ENCODE measurements at regions not wholly inside any gene's neighbourhood (a gene's known extent, or its start where the extent isn't known, plus 50 kb on each side); places are given as distances from the start of the nearest gene placed in this dataset.

GRCh38 chr4:175350246-175350645 lies 432.1 kb downstream of the ADAM29 start:
- ATAC-seq (ENCODE audit: low read depth in 2 of 2), result no peak
- no peak overlapping the region for H3K27ac Mint-ChIP-seq
- no peaks in the 10 kb centered on the region for H3K36me3 Mint-ChIP-seq
- H3K27me3 ChIP-seq (ENCODE audit: control insufficient read depth, insufficient read depth, low read length), result no peaks in the 10 kb centered on the region
- no peaks in the 10 kb centered on the region for H3K4me1 Mint-ChIP-seq
- no peaks in the 10 kb centered on the region for H3K4me1 ChIP-seq (ENCODE audit: control insufficient read depth, insufficient read depth, low read length, poor library complexity, severe bottlenecking)
- no peak overlapping the region for H3K4me3 Mint-ChIP-seq
- H3K27me3 Mint-ChIP-seq, result no peaks in the 10 kb centered on the region
- H3K36me3 ChIP-seq (ENCODE audit: control insufficient read depth, insufficient read depth, low read length), result no peaks in the 10 kb centered on the region
- H3K9me3 ChIP-seq (ENCODE audit: control insufficient read depth in 2 of 2, low read length in 2 of 2), result no peaks in the 10 kb centered on the region
- H3K9me3 Mint-ChIP-seq, result peaks cover 1 to 21% (median 6%) of the 10 kb centered on the region in 7 donors
- no peak overlapping the region for H3K27ac ChIP-seq (ENCODE audit: insufficient read depth, low read length, poor library complexity, severe bottlenecking)
- DNase-seq, result no peak
- H3K4me3 ChIP-seq (ENCODE audit: low read depth, low read length), result no peak overlapping the region

GRCh38 chr4:175351473-175351872 lies 433.3 kb downstream of the ADAM29 start:
- Mint-ChIP-seq H3K36me3 (no peaks in the 10 kb centered on the region), H3K9me3 (peaks cover 3 to 15% (median 4%) of the 10 kb centered on the region in 7 donors), H3K27ac (no peak overlapping the region), H3K4me3 (no peak overlapping the region), H3K4me1 (no peaks in the 10 kb centered on the region), H3K27me3 (no peaks in the 10 kb centered on the region)
- H3K27ac ChIP-seq (ENCODE audit: insufficient read depth, low read length, poor library complexity, severe bottlenecking), result no peak overlapping the region
- no peak for ATAC-seq (ENCODE audit: low read depth in 2 of 2)
- no peak for DNase-seq
- H3K36me3 ChIP-seq (ENCODE audit: control insufficient read depth, insufficient read depth, low read length), result no peaks in the 10 kb centered on the region
- H3K4me1 ChIP-seq (ENCODE audit: control insufficient read depth, insufficient read depth, low read length, poor library complexity, severe bottlenecking), result no peaks in the 10 kb centered on the region
- H3K27me3 ChIP-seq (ENCODE audit: control insufficient read depth, insufficient read depth, low read length), result no peaks in the 10 kb centered on the region
- no peaks in the 10 kb centered on the region for H3K9me3 ChIP-seq (ENCODE audit: control insufficient read depth in 2 of 2, low read length in 2 of 2)
- H3K4me3 ChIP-seq (ENCODE audit: low read depth, low read length), result no peak overlapping the region

DNA sequence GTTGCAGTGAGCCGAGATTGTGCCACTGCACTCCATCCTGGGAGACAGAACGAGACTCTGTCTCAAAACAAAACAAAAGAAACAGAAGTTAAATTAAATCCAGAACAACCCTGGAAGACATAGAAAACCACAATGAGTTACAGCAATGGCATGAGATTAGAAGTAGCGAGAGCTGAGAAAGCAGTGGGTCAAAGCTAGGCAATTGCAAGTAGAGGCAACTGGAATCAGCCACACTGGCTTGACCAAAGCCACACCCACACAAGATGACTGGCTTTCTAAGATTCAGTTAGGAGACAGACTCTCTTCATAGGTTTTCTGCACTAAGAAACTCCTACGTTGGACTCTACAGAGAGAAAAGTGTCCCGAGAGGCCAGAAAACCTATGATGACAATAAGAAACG lies 443.0 kb downstream of the GPM6A start:
- no peaks in the 10 kb centered on the region for H3K4me1 Mint-ChIP-seq
- ATAC-seq (ENCODE audit: low read depth in 2 of 2) (no peak), DNase-seq (no peak)
- no peaks in the 10 kb centered on the region for H3K36me3 ChIP-seq (ENCODE audit: control insufficient read depth, insufficient read depth, low read length)
- no peak overlapping the region for H3K27ac Mint-ChIP-seq
- H3K36me3 Mint-ChIP-seq, result no peaks in the 10 kb centered on the region
- no peak overlapping the region for H3K27ac ChIP-seq (ENCODE audit: insufficient read depth, low read length, poor library complexity, severe bottlenecking)
- no peaks in the 10 kb centered on the region for H3K27me3 ChIP-seq (ENCODE audit: control insufficient read depth, insufficient read depth, low read length)
- peaks cover 0 to 7% (median 0%) of the 10 kb centered on the region in 7 donors for H3K9me3 Mint-ChIP-seq
- H3K4me3 ChIP-seq (ENCODE audit: low read depth, low read length), result no peak overlapping the region
- no peaks in the 10 kb centered on the region for H3K9me3 ChIP-seq (ENCODE audit: control insufficient read depth in 2 of 2, low read length in 2 of 2)
- H3K4me3 Mint-ChIP-seq, result no peak overlapping the region
- H3K27me3 Mint-ChIP-seq, result no peaks in the 10 kb centered on the region
- no peaks in the 10 kb centered on the region for H3K4me1 ChIP-seq (ENCODE audit: control insufficient read depth, insufficient read depth, low read length, poor library complexity, severe bottlenecking)

GRCh38 chr4:175371091-175371490 lies 441.0 kb downstream of the GPM6A start:
- Histone ChIP-seq H3K9me3 (ENCODE audit: control insufficient read depth in 2 of 2, low read length in 2 of 2) (no peaks in the 10 kb centered on the region), H3K4me1 (ENCODE audit: control insufficient read depth, insufficient read depth, low read length, poor library complexity, severe bottlenecking) (no peaks in the 10 kb centered on the region), H3K27ac (ENCODE audit: insufficient read depth, low read length, poor library complexity, severe bottlenecking) (no peak overlapping the region), H3K27me3 (ENCODE audit: control insufficient read depth, insufficient read depth, low read length) (no peaks in the 10 kb centered on the region), H3K4me3 (ENCODE audit: low read depth, low read length) (no peak overlapping the region), H3K36me3 (ENCODE audit: control insufficient read depth, insufficient read depth, low read length) (no peaks in the 10 kb centered on the region)
- ATAC-seq (ENCODE audit: low read depth in 2 of 2), result no peak
- H3K36me3 Mint-ChIP-seq, result no peaks in the 10 kb centered on the region
- no peaks in the 10 kb centered on the region for H3K4me1 Mint-ChIP-seq
- no peak for DNase-seq
- H3K4me3 Mint-ChIP-seq, result no peak overlapping the region
- no peak overlapping the region for H3K27ac Mint-ChIP-seq
- H3K9me3 Mint-ChIP-seq, result peaks cover 0 to 4% (median 0%) of the 10 kb centered on the region in 7 donors
- no peaks in the 10 kb centered on the region for H3K27me3 Mint-ChIP-seq

GRCh38 chr4:175373031-175373430 lies 439.0 kb downstream of the GPM6A start:
- Mint-ChIP-seq H3K4me1 (no peaks in the 10 kb centered on the region), H3K36me3 (no peaks in the 10 kb centered on the region), H3K27me3 (no peaks in the 10 kb centered on the region), H3K9me3 (peaks cover 0 to 4% (median 0%) of the 10 kb centered on the region in 7 donors), H3K4me3 (no peak overlapping the region), H3K27ac (no peak overlapping the region)
- Histone ChIP-seq H3K9me3 (ENCODE audit: control insufficient read depth in 2 of 2, low read length in 2 of 2) (no peaks in the 10 kb centered on the region), H3K27me3 (ENCODE audit: control insufficient read depth, insufficient read depth, low read length) (no peaks in the 10 kb centered on the region), H3K36me3 (ENCODE audit: control insufficient read depth, insufficient read depth, low read length) (no peaks in the 10 kb centered on the region), H3K4me3 (ENCODE audit: low read depth, low read length) (no peak overlapping the region), H3K4me1 (ENCODE audit: control insufficient read depth, insufficient read depth, low read length, poor library complexity, severe bottlenecking) (no peaks in the 10 kb centered on the region), H3K27ac (ENCODE audit: insufficient read depth, low read length, poor library complexity, severe bottlenecking) (no peak overlapping the region)
- ATAC-seq (ENCODE audit: low read depth in 2 of 2) (no peak), DNase-seq (no peak)

GRCh38 chr4:175374459-175374858 lies 437.6 kb downstream of the GPM6A start:
- Histone ChIP-seq H3K9me3 (ENCODE audit: control insufficient read depth in 2 of 2, low read length in 2 of 2) (peaks cover 0 to 2% of the 10 kb centered on the region in 2 experiments), H3K27ac (ENCODE audit: insufficient read depth, low read length, poor library complexity, severe bottlenecking) (no peak overlapping the region), H3K36me3 (ENCODE audit: control insufficient read depth, insufficient read depth, low read length) (no peaks in the 10 kb centered on the region), H3K27me3 (ENCODE audit: control insufficient read depth, insufficient read depth, low read length) (no peaks in the 10 kb centered on the region), H3K4me3 (ENCODE audit: low read depth, low read length) (no peak overlapping the region), H3K4me1 (ENCODE audit: control insufficient read depth, insufficient read depth, low read length, poor library complexity, severe bottlenecking) (no peaks in the 10 kb centered on the region)
- Mint-ChIP-seq H3K36me3 (no peaks in the 10 kb centered on the region), H3K4me3 (no peak overlapping the region), H3K9me3 (peaks cover 0 to 4% (median 0%) of the 10 kb centered on the region in 7 donors), H3K4me1 (no peaks in the 10 kb centered on the region), H3K27ac (no peak overlapping the region), H3K27me3 (no peaks in the 10 kb centered on the region)
- DNase-seq (no peak), ATAC-seq (ENCODE audit: low read depth in 2 of 2) (no peak)

DNA sequence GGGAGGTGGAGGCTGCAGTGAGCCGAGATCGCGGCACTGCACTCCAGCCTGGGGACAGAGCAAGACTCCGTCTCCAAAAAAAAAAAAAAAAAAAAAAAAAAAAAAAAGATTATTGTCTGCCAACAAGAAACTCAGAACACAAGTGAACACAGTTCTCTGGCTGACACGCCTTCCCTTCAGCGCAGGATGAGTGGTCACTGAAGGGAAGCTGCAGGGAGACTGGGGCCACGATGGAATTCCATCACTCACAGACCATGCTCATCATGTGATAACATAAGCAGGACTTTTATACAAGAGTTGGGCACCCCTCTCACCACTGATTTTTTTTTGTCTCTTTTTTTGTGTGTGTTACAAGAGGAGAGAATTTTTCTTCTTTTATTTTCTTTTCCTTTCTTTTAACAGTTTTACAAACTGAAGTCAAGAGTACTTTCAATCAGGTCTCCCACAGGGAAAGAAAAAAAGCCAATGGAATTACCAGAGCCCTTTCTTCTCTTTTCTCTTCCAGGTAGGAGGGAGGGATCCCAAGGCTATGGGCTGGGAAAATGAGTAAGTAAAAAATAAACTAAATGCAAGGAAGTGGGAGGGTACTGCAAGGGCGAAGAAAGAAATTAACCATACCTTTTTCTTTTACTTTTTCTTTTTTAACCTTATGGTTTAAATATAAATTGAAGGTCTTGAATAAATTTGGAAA lies 435.6 kb downstream of the GPM6A start:
- Mint-ChIP-seq H3K9me3 (peaks cover 0 to 13% (median 3%) of the 10 kb centered on the region in 7 donors), H3K27me3 (no peaks in the 10 kb centered on the region), H3K4me1 (no peaks in the 10 kb centered on the region), H3K36me3 (no peaks in the 10 kb centered on the region), H3K27ac (no peak overlapping the region), H3K4me3 (no peak overlapping the region)
- Histone ChIP-seq H3K4me3 (ENCODE audit: low read depth, low read length) (no peak overlapping the region), H3K36me3 (ENCODE audit: control insufficient read depth, insufficient read depth, low read length) (no peaks in the 10 kb centered on the region), H3K4me1 (ENCODE audit: control insufficient read depth, insufficient read depth, low read length, poor library complexity, severe bottlenecking) (no peaks in the 10 kb centered on the region), H3K27me3 (ENCODE audit: control insufficient read depth, insufficient read depth, low read length) (no peaks in the 10 kb centered on the region), H3K9me3 (ENCODE audit: control insufficient read depth in 2 of 2, low read length in 2 of 2) (peaks cover 0 to 2% of the 10 kb centered on the region in 2 experiments), H3K27ac (ENCODE audit: insufficient read depth, low read length, poor library complexity, severe bottlenecking) (no peak overlapping the region)
- ATAC-seq (ENCODE audit: low read depth in 2 of 2) (no peak), DNase-seq (no peak)

GRCh38 chr4:175377203-175377602 lies 434.9 kb downstream of the GPM6A start:
- Mint-ChIP-seq H3K4me1 (no peaks in the 10 kb centered on the region), H3K27ac (no peak overlapping the region), H3K36me3 (no peaks in the 10 kb centered on the region), H3K4me3 (no peak overlapping the region), H3K27me3 (no peaks in the 10 kb centered on the region), H3K9me3 (peaks cover 0 to 13% (median 3%) of the 10 kb centered on the region in 7 donors)
- no peaks in the 10 kb centered on the region for H3K27me3 ChIP-seq (ENCODE audit: control insufficient read depth, insufficient read depth, low read length)
- ATAC-seq (ENCODE audit: low read depth in 2 of 2) (no peak), DNase-seq (no peak)
- no peak overlapping the region for H3K27ac ChIP-seq (ENCODE audit: insufficient read depth, low read length, poor library complexity, severe bottlenecking)
- H3K4me1 ChIP-seq (ENCODE audit: control insufficient read depth, insufficient read depth, low read length, poor library complexity, severe bottlenecking), result no peaks in the 10 kb centered on the region
- no peak overlapping the region for H3K4me3 ChIP-seq (ENCODE audit: low read depth, low read length)
- H3K9me3 ChIP-seq (ENCODE audit: control insufficient read depth in 2 of 2, low read length in 2 of 2), result peaks cover 0 to 2% of the 10 kb centered on the region in 2 experiments
- H3K36me3 ChIP-seq (ENCODE audit: control insufficient read depth, insufficient read depth, low read length), result no peaks in the 10 kb centered on the region

Measured in CD4-positive, CD25-positive, alpha-beta regulatory T cell (primary cell).